Gastrocnemius medialis (tissue), 4 donors: ENCODE measurements at regions not wholly inside any gene's neighbourhood (a gene's known extent, or its start where the extent isn't known, plus 50 kb on each side); places are given as distances from the start of the nearest gene placed in this dataset.

Source experiments
- ATAC-seq, 2 donors: fragments of 150-250 bp; one replicate each; pipeline ENCODE4 v1.9.1; 2016
- DNase-seq, 2 donors: peaks; one replicate each; pipeline ENCODE4 v3.0.0-alpha.2; 2019
- H3K27ac ChIP-seq, 4 donors: fragments of 200-600 bp; sonication (generic); 1 replicate in 1 of 4; 2 replicates in 3 of 4; pipeline ENCODE4 v1.5.1; 2016 to 2018; ENCODE audit warnings: mild to moderate bottlenecking in 2 of 4, moderate library complexity in 1 of 4
- H3K27me3 ChIP-seq, 3 donors: fragments of 200-600 bp; sonication (generic) in 2 of 3; 1 replicate in 1 of 3; 2 replicates in 2 of 3; pipeline versions ENCODE4 v1.5.1 to v1.6.0; 2016 to 2019; ENCODE audit warnings: mild to moderate bottlenecking in 1 of 3, moderate library complexity in 1 of 3
- H3K36me3 ChIP-seq, 2 donors: fragments of 200-600 bp; sonication (generic) in 1 of 2; one replicate each; pipeline ENCODE4 v1.5.1; 2017 to 2018
- H3K4me1 ChIP-seq, 2 donors: fragments of 200-600 bp; sonication (generic) in 1 of 2; one replicate each; pipeline ENCODE4 v1.5.1; 2016 to 2017; ENCODE audit warnings: mild to moderate bottlenecking in 2 of 2
- H3K4me3 ChIP-seq, 4 donors: fragments of 200-600 bp; sonication (generic) in 3 of 4; 1 replicate in 1 of 4; 2 replicates in 3 of 4; pipeline ENCODE4 v1.5.1; 2016 to 2019; ENCODE audit warnings: mild to moderate bottlenecking in 2 of 4
- H3K9me3 ChIP-seq, 3 donors: fragments of 200-600 bp; sonication (generic) in 2 of 3; 1 replicate in 1 of 3; 2 replicates in 2 of 3; pipeline ENCODE4 v1.5.1; 2016 to 2019
- CTCF ChIP-seq, 5 experiments: fragments of 450-650 bp in 3 of 5; fragments of 200-600 bp in 2 of 5; sonication (generic) in 2 of 5; IDR thresholded peaks in 4 of 5; conservative IDR thresholded peaks in 1 of 5; 1 replicate in 4 of 5; 2 replicates in 1 of 5; pipeline ENCODE4 v1.5.1; 2016 to 2019; ENCODE audit warnings: antibody characterized with exemption in 5 of 5, mild to moderate bottlenecking in 3 of 5, moderate library complexity in 3 of 5
- POLR2A ChIP-seq, 2 donors: fragments of 450-650 bp; IDR thresholded peaks; one replicate each; pipeline ENCODE4 v1.6.1; 2017; ENCODE audit warnings: antibody characterized with exemption in 2 of 2, mild to moderate bottlenecking in 2 of 2, moderate library complexity in 2 of 2
- in situ Hi-C, 4 donors: fragments of 200-750 bp; cut with MboI; loops; one replicate each; pipeline versions ENCODE4 v1.15.0 to v1.8.0; 2017; ENCODE audit warnings: low sequenced_read_pairs in 4 of 4
- intact Hi-C: fragments of 100-400 bp; cut with DNase I; formaldehyde crosslinking; loops from one replicate; pipeline ENCODE4 v1.15.1; 2023; ENCODE audit warnings: low total_unique reads

DNA sequence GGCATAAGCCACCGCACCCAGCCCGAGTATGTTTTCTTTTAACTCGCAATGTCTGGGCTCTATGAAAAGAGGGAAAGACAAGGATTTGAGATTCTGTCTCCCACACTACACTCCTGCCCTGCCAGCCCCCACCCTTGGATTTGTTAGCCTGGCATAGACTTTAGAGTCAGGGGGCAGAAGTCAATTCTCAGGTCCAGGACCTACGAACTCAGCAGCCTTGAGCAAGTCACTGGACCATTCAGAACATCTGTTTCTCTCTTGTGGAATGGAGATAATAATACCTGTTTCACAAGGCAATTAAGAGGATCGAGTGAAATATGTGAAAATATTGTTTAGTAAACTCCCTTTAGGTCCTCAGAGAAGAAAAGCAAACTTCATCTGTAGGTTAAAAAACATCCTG, 66.1 kb upstream of the FUT8 start:
- H3K27ac ChIP-seq = no peak overlapping the region

GRCh38 chr14:65346895-65347294, 65.6 kb upstream of the FUT8 start:
- DNase-seq (no peak), ATAC-seq (no peak)
- Histone ChIP-seq H3K4me1 (no peaks in the 10 kb centered on the region), H3K4me3 (no peak overlapping the region), H3K27ac (no peak overlapping the region), H3K36me3 (no peaks in the 10 kb centered on the region), H3K9me3 (no peaks in the 10 kb centered on the region), H3K27me3 (no peaks in the 10 kb centered on the region)
- in situ Hi-C loops (no loop called here), intact Hi-C loops (no loop called here)
- TF ChIP-seq CTCF (IDR thresholded peaks at IDR 0.05 in 4 of 5, conservative IDR thresholded peaks at IDR 0.05 in 1 of 5) (no peak), POLR2A (IDR thresholded peaks at IDR 0.05) (no peak)

More for the DNA sequence above, 66.1 kb upstream of the FUT8 start:
- intact Hi-C loops (no loop called here), in situ Hi-C loops (no loop called here)
- ATAC-seq (no peak), DNase-seq (no peak)
- H3K9me3 ChIP-seq = no peaks in the 10 kb centered on the region
- no peak overlapping the region for H3K4me3 ChIP-seq
- no peak for TF ChIP-seq POLR2A (IDR thresholded peaks at IDR 0.05)
- TF ChIP-seq CTCF (IDR thresholded peaks at IDR 0.05 in 4 of 5, conservative IDR thresholded peaks at IDR 0.05 in 1 of 5) = no peak
- H3K27me3 ChIP-seq = no peaks in the 10 kb centered on the region
- no peaks in the 10 kb centered on the region for H3K4me1 ChIP-seq
- H3K36me3 ChIP-seq = no peaks in the 10 kb centered on the region

GRCh38 chr14:65348137-65348536, 64.4 kb upstream of the FUT8 start:
- no peak overlapping the region for H3K27ac ChIP-seq
- H3K9me3 ChIP-seq = no peaks in the 10 kb centered on the region
- no peak for TF ChIP-seq CTCF (IDR thresholded peaks at IDR 0.05 in 4 of 5, conservative IDR thresholded peaks at IDR 0.05 in 1 of 5)
- no peak for TF ChIP-seq POLR2A (IDR thresholded peaks at IDR 0.05)
- no peaks in the 10 kb centered on the region for H3K27me3 ChIP-seq
- no peaks in the 10 kb centered on the region for H3K4me1 ChIP-seq
- no peaks in the 10 kb centered on the region for H3K36me3 ChIP-seq
- in situ Hi-C loops = no loop called here
- intact Hi-C loops = no loop called here
- no peak for ATAC-seq
- DNase-seq = no peak
- H3K4me3 ChIP-seq = no peak overlapping the region

- no peaks in the 10 kb centered on the region for H3K27me3 ChIP-seq
- TF ChIP-seq CTCF (IDR thresholded peaks at IDR 0.05 in 4 of 5, conservative IDR thresholded peaks at IDR 0.05 in 1 of 5) (no peak), POLR2A (IDR thresholded peaks at IDR 0.05) (no peak)
- H3K27ac ChIP-seq = no peak overlapping the region
- H3K9me3 ChIP-seq = no peaks in the 10 kb centered on the region
- peak; percentile 41 to 68 for ATAC-seq
- peaks cover under 1 to 2% of the 10 kb centered on the region in 2 donors for H3K4me1 ChIP-seq
- intact Hi-C loops (no loop called here), in situ Hi-C loops (no loop called here)
- no peak for DNase-seq
- no peak overlapping the region for H3K4me3 ChIP-seq
- H3K36me3 ChIP-seq = no peaks in the 10 kb centered on the region
Measured at GRCh38 chr14:65349100-65349499, 63.4 kb upstream of the FUT8 start.

DNA sequence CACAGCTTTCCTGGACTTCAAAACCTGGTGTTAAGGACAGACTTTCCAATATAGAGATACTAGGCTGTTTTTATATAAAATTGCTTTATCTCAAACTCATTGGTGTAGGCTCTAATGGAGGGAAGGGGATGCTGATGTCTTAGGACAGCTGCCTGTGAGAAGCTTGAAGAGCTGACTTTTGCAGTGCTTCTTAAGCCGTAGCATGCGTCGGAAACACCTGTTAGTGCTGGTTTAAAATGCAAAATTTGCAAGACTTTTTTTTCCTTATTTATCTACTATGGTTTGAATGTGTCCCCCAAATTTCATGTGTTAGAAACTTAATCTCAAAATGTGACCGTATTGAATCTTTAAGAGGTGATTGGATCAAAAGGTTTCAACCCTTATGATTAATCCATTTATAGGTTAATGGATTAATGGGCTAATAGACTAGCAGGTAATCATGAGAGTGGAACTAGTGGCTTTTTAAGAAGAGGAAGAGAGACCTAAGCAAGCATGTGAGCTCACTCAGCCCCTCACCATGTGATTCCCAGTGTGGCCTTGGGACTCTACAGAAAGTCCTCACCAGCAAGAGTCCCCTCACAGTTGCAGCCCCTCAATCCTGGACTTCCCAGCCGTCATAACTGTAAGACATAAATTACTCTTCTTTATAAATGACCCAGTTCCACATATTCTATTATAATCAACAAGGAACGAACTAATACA, 60.9 kb upstream of the FUT8 start:
- no peak overlapping the region for H3K27ac ChIP-seq
- H3K9me3 ChIP-seq = no peaks in the 10 kb centered on the region
- H3K4me1 ChIP-seq = peaks cover 4 to 15% of the 10 kb centered on the region in 2 donors
- TF ChIP-seq CTCF (IDR thresholded peaks at IDR 0.05 in 4 of 5, conservative IDR thresholded peaks at IDR 0.05 in 1 of 5) (no peak), POLR2A (IDR thresholded peaks at IDR 0.05) (no peak)
- intact Hi-C loops (no loop called here), in situ Hi-C loops (loop anchor here in 2 of 4 donors (25.0 kb wide), 1 partner anchor 364 kb away; the partner anchor contains the start of gene FNTB (in 2 of the 2))
- H3K4me3 ChIP-seq = no peak overlapping the region
- H3K27me3 ChIP-seq = no peaks in the 10 kb centered on the region
- ATAC-seq = no peak
- H3K36me3 ChIP-seq = no peaks in the 10 kb centered on the region
- no peak for DNase-seq
